Transverse colon (tissue), 3 donors: ENCODE measurements at regions not wholly inside any gene's neighbourhood (a gene's known extent, or its start where the extent isn't known, plus 50 kb on each side); places are given as distances from the start of the nearest gene placed in this dataset.

Source experiments
- CTCF ChIP-seq, 5 experiments: fragments of 200-600 bp in 3 of 5; fragments of 450-650 bp in 2 of 5; sonication (generic) in 3 of 5; IDR thresholded peaks; 1 replicate in 2 of 5; 2 replicates in 3 of 5; pipeline ENCODE4 v1.5.1; 2016 to 2017; ENCODE audit warnings: antibody characterized with exemption in 5 of 5, inconsistent platforms in 3 of 5, mild to moderate bottlenecking in 2 of 5, moderate library complexity in 1 of 5
- EP300 ChIP-seq: sonication (generic); formaldehyde crosslinking; IDR thresholded peaks from one replicate; pipeline ENCODE4 v1.6.1; 2017; ENCODE audit warnings: antibody characterized with exemption, low read depth
- POLR2A ChIP-seq: fragments of 450-650 bp; IDR thresholded peaks from one replicate; pipeline ENCODE4 v1.6.1; 2016; ENCODE audit warnings: antibody characterized with exemption, mild to moderate bottlenecking, moderate library complexity

- TF ChIP-seq CTCF (IDR thresholded peaks at IDR 0.05), result peak; percentile 47 to 62 (median 54)
- no peak for TF ChIP-seq POLR2A
- TF ChIP-seq EP300, result no peak
Observed at GRCh38 chr7:18320971-18321567, 174.5 kb upstream of the HDAC9 start.
